ENCODE measurements at regions not wholly inside any gene's neighbourhood (a gene's known extent, or its start where the extent isn't known, plus 50 kb on each side); places are given as distances from the start of the nearest gene placed in this dataset.

DNA sequence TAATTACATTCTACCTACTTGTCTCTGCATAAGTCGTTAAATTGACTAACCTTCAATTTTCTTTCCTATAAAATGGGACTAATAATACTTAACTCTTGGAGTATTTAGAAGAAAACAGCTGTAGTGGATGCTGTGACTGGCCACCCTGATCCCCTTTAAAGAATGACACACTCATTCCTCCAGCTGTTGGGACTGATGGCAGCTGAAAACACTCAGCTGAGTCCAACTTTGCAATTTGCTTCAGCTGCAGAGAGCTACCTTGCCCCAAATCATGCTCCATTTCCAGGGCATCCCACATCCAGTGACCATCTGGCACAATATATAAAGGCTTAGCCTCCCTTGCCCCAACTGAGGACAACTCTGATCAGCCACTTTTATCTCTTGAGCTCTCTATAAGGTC, 89.1 kb downstream of the MID1IP1 start:
- DNase-seq, result no peak

DNA sequence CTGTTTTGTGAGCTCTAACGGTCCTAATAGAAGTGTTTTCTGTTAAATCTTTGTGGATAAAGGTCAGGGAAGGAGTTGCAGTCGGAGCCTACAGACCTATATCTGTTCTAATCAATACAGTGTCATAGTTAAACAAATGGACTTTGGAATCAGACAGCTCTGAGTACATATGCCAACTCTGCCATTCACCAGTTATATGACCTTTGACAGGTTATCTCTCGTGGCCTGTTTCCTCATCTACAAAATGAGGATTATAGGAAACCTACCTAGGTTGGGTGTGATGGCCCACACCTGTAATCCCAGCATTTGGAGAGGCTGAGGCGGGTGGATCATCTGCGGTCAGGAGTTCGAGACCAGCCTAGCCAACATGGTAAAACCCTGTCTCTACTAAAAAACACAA, 89.7 kb downstream of the MID1IP1 start:
- DNase-seq, result no peak

DNA sequence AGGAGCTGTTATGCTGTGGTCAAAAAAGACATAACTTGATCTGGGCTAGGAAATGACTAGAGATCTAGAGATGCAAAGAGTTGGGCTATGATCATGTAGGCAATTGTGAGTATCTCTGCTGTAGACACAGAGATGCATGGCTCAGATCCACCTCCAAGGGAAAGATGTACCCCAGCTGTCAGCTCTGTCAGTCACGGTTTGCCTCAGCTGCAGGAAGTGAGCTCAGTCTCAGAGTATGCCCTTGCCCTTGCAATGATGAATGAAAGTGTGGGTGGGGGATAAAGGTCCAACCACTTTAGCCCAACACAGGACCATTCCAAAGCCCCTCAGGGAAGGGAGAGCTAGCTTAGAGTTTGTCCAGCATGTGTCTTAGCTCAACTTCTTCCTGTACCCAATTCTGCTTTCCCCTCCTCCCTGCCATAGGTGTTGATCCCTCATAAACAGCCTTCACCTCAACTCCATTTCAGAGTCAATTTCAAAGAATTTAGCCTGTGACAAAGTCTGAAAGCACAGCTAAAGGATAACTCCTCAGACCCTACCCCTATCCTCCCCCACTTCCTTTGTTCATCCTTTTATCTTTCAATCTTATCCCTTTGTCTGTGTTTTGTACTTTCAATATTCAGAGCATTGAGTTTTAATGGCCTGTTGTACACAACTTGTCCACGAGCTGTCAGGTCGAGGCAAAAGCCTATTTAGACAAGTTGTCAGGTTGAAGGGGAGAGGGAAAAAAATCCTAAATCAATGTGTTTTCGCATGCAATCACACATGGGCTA, 90.6 kb downstream of the MID1IP1 start:
- no peak for DNase-seq

DNA sequence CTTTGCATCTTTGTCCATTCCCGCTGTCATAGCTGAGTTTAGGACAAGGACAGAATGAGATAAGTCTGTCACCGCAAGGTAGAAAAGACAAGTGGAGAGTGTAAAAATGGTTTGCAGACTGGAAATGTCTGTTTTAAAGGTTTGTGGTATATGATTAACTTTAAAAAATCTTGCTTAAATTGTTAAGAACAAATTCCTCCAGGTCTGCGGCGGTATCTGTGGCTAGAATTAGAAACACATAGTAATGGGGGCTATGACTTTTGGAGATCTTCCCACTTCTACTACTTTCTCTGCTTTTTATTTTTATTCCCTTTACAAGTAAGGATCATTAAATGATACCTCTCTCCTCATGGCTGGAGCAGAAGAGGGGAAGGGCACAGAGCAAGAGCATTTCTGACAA, 92.2 kb downstream of the MID1IP1 start:
- DNase-seq, result no peak

DNA sequence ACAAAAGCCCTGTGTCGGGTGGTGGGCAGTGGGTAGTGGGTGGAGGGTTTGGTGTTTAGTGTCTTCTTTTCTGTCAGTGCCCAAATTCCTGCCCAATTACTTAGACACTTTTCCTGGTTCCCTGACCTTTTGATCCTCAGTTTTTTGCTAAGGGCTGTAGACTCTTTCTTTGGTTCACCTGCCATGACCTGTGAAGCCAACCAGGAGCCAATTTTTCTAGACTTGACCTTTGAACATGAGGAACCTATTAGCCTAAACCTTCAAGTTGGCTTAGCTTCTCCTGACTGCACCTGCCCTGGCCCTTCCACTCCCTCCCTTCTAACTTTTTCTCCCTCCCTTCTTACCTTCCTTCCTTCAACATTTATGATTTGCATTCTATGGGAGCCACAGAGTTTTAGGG, 94.5 kb downstream of the MID1IP1 start:
- DNase-seq, result no peak

DNA sequence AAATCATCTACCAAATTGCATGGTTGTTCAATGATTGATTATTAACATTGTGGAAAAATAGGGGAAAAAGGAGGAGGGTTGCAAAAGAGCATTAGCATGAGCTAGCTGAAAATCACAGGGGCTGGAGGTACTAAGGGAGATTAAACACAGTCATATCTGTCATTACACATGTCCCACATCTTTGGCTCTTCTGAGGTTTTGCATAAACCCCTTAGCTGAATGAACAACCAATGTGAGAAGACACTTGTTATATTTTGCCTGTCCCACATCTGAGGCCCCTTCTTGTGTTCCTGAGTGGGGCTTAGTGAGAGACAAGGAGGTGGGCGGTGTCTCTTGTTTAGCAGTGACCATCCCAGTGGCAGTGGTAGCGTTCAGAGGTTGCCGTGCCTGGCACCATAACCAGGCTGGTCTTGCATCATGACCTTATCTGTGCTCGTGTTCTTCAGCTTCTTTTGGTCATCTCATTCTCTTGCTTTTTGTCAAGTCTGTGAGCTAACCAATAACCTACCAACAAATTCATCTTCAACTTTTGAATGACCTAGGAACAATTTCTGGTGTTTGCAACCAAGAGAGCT, 95.6 kb downstream of the MID1IP1 start:
- DNase-seq, result no peak

DNA sequence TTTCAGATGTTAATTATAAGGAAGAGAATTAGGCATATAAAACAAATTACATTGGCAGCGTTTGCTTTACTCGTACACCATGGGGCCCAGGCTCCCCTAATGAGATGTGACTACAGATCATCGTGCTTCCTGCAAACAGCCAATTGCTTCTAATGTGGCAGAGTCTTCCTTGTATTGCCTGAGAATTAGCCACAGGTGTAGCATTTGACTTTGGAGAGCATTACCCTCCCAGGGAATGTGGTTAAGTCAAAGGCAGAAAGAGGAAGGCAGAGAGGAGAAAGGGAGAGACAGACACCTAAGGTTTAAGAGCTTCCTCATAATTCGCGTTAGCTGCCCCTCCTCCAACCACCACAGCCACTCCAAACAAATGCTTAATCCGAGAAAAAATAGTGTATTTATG, 97.0 kb downstream of the MID1IP1 start:
- DNase-seq, result peak; percentile 10 to 33

DNA sequence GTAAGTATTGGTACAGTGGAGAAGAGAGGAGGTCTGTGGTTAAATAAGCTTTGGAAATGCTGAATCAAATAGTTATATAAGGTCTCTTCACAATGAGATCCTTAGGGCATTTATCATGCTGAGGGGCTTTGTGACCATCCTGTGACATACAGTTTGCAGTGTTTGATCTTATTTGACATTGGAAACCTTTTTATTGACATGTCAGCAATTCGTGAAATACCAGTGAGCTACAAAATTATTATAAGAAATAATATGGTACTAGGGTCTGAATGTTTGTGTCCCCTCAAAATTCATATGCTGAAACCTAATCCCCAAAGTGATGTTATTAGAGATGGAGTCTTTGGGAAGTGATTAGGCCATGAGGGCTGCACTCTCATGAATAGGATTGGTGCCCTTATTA, 98.4 kb downstream of the MID1IP1 start:
- DNase-seq, result no peak

DNA sequence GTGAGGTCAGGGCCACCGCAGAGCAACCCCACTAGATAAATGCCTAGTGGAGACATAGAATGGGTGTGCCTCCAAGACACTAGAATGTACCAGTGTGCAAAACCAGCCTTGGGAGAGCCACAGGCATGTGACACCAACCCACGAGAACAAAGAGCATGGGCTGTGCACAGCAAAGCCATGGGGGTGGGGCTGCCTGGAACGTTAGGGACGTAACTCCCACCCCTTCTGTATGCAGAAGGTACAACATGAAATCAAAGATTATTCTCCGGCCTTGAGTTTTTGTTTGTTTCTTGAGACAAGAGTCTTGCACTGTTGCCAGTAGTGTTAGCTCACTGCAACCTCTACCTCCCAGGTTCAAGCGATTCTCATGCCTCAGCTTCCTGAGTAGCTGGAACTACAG, 99.5 kb downstream of the MID1IP1 start:
- no peak for DNase-seq

DNA sequence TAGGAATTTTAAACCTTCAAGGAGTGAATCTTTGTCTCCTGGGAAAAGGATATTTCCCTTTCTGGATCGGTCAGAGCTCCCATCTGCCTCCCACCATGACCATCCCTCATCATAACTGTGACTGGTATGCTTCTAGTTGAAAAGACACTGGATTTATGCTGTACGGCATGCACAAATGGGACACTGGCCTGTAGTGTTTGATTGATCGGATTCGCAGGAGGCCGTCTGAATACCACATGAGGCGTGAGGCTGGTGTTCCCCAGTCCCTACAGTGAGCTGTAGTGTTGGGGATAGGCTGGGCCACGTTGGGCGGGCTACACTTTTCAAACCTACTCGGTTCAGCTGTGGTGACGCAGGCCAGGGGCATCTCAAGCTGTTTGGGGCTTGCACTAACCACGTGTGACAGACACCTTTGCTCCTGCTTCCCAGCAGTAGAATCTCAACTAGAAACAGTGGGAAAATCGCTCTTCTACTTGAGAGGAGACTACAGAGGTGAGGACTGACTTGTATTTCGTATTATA, 101.8 kb downstream of the MID1IP1 start:
- DNase-seq, result no peak

DNA sequence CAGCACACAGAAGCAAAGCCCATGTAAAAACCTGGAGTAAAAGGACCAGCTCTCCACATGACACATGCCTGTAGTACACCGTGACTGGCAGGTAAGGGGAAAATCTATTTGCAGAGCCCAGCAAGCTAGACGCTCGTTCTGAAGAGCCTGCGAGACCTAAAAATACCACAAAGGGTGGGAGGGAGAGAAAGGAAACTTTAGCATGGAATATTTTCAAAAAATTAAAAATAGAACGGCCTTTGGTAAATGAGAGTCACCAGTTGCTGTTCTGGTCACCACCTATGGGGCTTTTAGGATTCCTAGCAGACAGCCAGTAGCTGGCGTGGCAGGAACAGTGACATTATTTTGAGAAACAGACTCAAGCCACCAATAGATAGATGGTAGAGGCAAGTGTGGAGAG, 115.5 kb downstream of the MID1IP1 start:
- no peak for DNase-seq

DNA sequence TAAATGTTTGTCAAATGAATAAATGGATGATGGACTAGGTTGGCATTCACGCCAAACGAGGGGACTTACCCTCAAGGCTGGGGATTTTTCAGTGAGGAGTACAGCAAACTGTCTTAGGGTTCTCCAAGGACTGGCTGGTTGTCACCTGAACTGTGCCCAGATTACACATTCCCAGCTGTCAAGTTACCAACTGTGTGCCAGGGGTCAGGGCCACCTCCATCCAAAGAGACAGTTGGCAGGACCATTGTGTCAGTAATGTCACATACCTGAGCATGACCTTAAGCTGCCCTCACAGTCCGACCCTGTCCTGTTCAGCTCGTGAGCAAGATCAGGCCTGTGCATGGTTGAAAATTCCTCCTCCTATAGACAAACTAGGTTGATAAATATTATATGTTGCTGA, 116.7 kb downstream of the MID1IP1 start:
- DNase-seq, result no peak

DNA sequence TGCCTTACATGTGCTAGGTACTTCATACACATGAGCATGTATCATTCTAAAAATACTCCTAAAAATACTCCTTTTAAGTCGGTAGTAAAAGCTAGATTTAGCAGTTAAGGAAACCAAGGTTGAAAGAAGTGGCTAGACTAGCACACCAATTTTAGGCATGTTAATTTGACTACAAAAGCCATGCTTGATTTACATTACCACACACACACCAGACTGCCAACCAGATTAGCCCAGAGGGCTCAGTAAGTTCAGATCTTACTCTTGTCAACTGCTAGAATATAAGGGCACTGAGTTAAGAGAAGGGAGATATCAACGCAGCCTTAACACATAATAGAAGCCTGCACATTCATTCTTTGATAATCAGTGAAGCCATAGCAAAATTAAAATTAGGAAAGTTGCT, 117.9 kb downstream of the MID1IP1 start:
- DNase-seq, result no peak

DNA sequence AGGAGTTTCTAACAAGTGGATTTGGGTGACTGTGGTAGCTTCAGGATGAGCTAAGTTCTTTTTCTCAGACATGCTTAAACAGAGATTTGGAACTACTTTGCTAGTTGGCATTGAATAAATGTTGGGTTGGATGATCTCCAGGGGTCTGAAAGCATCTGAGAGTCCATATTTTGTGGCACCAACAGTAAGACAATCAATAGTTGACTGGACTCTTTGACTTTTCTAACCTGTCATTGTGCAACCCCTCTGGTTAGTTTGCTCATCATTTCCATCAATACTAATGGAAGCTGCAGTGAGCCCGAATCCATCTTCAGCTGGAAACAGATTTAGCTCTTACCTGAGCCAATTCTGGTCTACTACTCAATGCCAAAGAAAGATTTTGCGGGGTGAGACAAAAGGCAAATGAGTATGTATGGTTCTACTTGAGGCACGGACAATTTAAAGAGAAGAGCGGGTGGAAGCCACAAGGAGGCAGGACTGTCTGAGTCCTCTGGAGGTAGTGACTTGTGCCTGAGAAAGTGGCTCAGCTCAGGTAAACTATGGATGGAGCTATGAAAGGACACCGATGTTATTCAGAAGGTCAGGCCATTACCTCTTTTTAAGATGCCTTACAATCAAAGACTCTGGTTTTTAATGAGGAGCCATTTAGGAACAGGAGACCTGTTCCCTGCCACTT, 118.7 kb downstream of the MID1IP1 start:
- no peak for DNase-seq

DNA sequence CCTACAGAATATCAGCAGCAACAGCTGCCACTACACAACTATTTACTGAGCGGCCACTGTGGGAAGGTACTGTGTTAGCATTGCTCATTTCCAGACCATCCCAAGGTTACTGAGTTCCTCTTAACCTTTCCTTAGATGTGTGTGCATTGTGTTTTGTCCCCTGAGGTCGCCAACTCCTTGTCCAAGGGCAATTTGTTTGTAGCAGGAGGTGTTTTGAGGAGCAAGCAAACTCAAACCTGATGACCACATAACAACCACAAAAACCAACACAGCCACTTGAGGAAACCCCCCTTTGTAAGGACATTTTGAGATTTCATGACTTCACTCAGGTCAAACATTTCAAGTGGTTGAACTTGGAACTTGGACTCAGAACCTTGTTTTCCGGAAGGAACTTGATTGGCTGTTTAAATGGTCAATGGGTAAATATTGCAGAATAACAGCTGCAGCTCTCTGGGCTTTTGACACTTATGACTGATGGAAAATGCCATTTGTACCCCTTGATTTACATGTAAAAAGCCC, 122.3 kb downstream of the MID1IP1 start:
- no peak for DNase-seq

DNA sequence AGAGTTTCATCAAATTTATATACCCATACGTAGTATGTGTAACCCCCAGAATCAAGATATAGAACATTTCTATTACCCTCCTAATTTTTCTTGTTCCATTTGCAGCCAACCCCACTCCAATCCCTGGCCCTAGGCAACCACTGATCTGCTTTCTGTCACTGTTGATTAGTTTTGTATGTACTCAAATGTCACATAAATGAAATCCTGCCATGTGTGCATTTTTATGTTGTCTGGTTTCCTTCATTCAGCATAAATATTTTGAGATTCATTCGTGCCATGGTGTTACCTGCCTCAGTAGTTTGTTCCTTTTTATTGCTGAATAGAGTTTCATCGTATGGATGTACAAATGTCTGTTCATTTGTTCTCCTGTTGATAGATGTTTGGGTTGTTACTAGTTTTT, 126.3 kb downstream of the MID1IP1 start:
- DNase-seq, result no peak

DNA sequence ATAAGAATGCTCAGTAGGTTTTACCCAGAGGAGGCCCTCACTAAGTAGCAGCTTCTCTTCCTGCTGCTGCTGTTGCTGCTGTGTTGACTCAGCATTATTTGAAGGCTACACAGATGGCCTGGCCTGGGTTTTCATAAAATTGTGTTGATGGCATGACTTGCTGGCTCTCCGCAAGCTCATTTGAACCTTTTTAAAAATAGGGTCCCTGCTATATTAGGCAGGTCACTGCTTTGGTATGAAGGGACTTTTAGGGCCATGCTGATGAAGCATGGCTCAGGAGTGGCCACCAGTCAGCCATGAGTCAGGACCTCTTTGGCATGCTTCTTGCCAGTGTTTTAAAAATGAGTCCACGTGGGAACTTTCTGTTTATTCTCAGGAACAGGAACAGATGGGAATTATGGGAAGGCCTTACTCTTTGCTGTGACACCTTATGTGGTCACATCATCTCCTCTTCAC, 128.7 kb downstream of the MID1IP1 start:
- DNase-seq, result no peak

DNA sequence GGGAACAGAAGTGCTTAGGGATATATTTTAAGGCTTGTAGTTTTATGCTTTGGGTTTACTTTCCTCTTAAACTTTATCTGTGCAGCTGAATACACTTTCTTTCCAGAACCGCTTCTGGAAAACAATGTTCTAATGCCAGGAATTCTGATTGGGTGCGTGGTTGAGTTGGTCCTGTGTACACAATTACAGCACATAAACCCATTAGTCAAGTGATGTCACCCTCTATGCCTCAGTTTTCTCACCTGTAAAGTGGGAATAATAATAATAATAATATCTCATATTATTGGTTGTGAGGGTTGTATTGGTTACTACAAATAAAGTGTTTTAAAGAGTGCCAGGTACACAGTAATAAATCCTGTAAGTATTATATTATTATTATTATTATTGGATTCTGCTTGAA, 129.2 kb downstream of the MID1IP1 start:
- DNase-seq, result no peak

DNA sequence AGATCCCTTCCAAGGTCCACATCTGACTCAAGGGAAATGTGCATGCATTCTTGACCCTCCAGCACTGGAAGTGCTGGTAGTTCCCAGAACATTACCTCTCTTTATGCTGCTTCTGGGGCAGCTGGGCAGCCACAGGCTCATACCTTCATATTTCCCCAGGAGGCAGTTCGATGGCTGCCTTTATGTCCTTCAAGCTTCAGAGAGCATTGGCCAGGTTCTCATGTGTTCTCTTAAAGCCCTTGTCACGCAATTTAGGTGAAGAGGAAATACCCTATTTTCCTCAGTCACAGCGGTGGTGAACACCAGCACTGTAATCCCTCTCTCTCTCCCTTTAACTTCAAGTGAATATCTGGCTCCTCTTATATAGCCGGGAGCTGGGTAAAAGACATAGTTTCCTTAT, 134.3 kb downstream of the MID1IP1 start:
- no peak for DNase-seq

DNA sequence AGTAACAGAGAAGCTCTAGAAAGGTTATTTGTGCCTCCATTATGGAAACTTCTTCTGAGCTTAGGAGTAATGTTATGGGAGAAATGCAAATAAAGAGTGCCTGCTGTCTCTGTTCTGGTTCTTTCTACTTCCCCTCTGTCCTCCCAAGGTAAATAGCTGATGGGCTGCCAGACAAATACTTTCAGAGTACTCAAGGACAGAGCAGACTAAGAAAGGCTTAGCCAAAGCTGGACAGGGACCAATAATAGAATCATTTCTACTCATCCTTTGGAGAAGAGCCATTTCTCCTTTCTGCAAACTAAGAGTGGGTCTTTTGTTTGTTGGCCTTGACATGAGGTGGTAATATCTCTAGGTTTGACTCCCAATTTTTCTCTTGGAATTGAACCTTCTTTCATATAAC, 136.1 kb downstream of the MID1IP1 start:
- no peak for DNase-seq

DNA sequence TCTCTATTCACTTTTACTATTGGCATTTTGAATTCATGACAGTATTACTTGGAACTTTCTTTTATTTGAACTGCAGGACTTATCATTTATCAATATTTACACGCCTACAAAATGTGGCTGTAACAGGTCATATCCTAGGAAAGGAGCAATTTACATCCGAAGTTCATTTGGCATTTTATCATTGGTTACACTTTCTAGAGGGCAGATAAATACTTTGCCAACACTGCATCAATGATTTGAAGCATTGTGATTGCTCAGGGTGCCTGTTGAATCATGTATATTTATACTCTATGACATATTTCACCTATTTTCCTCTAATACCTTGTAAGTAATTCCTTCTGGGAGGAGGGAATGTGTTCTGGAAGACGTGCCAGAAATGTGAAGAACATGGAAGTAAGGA, 136.7 kb downstream of the MID1IP1 start:
- DNase-seq, result no peak

DNA sequence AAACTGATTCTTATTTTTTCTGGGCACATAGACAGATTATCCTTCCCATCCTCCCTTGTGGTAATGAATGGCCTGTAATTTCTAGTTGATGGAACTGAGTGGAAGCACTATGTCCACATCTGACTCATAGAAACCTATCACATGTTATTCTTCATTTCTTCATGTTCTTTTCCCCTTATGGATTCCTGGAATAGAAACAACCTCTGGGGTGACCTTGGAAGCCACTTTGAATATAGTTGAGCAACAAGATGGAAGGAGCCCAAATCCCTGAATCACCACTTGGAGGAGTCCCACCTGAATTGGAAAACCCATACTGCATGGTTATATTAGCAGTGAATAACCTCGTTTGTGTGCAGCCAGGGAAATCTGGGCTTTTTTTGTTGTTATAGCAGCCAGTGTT, 137.8 kb downstream of the MID1IP1 start:
- no peak for DNase-seq

DNA sequence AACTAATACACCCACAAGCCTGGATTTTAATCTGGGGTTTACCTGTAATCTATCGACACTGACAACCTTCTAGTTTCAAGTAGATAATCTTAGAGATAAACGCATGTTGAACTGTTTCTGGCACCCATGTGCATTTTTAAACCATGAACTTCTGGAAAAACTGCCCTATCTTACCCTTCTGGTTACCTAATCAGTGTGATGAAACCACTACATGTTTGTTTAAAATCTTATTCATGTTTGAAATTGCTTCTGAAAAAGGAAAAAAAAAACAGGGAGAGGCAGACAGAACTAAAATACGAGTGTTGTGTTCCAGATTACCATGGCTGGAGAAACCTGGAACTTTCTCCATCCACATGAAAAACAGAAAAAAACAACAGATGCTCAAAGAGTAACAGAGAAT, 139.3 kb downstream of the MID1IP1 start:
- no peak for DNase-seq

DNA sequence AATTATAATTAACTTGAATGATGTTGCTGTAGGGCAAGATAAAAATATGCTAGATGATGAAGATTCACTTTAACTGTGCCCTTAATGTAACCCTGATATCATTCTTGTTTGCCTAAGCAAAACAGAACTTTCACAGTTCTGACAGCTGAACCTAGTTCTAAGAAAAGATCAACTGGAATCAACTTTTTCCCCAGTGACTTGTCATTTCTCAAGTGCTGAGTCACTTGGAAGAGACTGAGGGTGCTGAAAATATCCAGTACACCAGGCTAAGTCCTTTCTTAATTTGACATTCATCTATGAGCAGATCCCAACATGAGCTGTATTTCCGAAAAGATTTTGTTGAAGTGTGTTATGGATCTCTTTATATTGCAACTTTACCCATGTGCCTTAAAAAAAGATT, 140.4 kb downstream of the MID1IP1 start:
- DNase-seq, result no peak

All from AML-193 (cell line).